Stimulated activated CD8-positive, alpha-beta memory T cell treated with anti-CD3 and anti-CD28 coated beads, Interleukin-7, amount 100 ng/mL, for 24 hours (primary cell): ENCODE measurements at regions not wholly inside any gene's neighbourhood (a gene's known extent, or its start where the extent isn't known, plus 50 kb on each side); places are given as distances from the start of the nearest gene placed in this dataset.

ENCODE experiments used
- DNase-seq: peaks from one replicate; pipeline ENCODE4 v3.0.0-alpha.2; 2020; ENCODE audit warnings: low read depth

DNA sequence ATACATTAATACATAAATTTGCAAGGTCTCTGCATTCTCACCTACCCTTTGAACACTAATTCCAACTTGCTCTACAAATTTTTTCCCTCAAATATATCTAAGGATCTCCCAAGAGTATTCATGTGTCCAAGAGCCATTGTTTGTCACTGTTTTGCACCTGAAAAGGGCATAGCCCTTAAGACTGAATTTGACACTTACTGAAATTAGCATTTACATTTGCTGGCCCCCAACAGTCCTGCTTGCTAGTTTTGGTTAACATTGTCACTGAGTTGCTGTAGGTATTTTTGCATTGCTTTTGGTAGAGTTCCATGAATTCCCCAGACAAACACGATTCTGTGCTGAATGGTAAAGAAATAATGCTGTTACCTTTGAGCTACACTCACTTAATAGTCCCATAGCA lies 57.3 kb downstream of the KCNA4 start:
- no peak for DNase-seq

DNA sequence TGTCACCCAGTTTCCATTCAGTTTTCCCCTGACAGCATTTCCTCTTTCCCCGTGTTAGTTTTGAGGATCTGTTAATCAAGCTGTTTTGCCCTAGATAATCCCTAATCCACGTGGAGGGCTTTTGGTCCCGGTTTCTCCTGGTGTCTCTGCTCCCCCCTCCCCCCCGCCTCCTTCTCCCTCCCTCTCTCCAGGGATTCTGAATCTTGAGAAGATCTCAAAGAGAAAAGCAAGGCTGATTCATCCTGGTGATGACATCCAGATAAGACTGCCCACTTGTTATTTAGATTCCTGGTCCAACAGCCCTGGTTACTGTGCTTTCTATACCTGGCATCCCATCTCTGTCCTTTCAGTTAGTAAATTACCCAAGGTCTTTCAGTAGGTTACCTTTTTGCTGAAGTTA lies 59.4 kb downstream of the KCNA4 start:
- no peak for DNase-seq

DNA sequence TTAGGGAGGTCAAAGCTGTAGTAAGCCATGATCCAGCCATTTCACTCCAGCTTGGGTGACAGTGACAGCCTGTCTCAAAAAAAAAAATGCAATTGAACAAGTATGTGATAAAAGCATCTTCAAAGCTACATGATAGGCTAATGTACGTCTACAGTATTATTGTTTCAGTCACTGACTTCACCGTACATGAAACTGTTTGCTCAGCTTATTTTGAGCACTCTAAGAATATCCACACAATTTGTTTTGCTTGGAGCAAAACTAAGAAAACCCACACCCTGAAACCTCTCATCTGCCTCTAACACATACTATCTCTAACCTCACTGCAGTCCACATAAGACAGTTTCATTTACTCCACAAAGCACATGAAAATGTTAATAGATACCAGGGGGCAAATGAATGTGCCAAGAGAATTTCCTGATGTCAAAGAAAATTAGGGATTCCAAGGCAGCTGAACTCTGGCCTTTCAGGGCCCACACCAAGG lies 60.7 kb downstream of the KCNA4 start:
- DNase-seq, result no peak

DNA sequence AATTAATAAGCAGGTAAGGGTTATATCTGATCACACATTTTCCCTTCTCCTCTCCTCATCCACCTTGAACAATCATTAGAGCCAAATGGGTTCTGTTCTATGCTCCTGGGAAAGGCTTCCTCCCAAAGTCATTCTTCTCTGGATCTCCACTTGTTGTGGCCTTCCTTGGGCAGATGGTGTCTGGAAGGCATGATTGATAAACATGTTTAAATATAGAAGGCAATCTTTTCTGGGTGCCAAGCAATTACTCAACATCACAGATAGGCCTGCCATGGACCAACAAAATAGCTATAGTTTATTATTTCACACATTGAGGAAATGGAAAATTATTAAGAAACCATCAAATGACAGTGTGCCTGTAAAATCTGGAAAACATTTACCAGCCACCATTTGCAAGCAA lies 73.5 kb downstream of the KCNA4 start:
- no peak for DNase-seq

DNA sequence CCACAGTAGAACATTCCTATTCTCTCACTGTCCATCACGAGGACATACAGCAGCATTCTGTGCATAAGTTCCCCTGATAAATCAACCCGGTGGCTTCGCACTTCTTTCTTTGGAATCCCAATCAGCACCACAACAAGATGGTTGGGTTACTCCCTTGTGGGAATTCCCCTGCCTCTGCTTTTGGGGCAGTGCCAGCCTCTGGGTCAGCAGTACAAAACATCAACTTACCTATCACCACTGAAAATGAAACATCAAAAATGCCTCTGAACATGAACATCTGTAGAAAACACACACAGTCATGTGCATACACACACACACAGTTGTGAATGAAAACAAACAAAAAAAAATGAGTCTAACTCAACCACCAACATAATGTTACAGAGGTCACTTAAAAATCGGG lies 79.3 kb downstream of the KCNA4 start:
- DNase-seq, result no peak

DNA sequence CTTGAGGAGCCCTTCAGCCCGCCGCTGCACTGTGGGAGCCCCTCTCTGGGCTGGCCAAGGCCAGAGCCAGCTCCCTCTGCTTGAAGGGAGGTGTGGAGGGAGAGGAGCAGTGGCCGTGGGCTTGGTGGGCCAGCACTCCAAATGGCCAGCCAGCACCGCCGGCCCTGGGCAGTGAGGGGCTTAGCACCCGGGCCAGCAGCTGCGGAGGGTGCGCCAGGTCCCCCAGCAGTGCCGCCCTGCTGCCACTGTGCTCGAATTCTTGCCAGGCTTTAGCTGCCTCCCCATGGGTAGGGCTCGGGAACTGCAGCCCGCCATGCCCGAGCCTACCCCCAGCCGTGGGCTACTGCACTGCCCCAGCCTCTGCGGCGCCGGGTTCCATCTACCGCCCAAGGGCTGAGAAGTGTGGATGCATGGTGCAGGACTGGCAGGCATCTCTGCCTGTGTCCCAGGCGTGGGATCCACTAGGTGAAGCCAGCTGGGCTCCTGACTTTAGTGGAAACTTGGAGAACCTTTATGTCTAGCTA lies 82.7 kb downstream of the KCNA4 start:
- DNase-seq, result no peak

DNA sequence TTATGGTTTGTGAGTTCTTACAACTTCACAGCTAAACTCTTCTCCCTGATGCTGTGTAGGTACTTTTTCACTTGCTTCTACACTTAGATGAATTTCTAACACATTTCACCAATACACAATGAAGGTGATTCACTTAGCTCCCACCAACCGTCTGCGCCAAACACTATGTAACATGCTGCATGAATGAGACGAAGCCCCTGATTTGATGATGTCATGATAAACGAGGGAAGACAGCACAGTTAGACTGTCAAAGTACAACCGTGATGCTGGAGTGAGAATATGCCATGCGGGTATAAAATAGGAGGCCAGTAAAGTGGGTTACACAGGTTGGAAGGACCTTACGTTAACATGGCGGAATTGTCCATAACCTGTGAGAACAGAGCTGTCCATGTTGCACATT lies 100.8 kb downstream of the KCNA4 start:
- DNase-seq, result no peak

DNA sequence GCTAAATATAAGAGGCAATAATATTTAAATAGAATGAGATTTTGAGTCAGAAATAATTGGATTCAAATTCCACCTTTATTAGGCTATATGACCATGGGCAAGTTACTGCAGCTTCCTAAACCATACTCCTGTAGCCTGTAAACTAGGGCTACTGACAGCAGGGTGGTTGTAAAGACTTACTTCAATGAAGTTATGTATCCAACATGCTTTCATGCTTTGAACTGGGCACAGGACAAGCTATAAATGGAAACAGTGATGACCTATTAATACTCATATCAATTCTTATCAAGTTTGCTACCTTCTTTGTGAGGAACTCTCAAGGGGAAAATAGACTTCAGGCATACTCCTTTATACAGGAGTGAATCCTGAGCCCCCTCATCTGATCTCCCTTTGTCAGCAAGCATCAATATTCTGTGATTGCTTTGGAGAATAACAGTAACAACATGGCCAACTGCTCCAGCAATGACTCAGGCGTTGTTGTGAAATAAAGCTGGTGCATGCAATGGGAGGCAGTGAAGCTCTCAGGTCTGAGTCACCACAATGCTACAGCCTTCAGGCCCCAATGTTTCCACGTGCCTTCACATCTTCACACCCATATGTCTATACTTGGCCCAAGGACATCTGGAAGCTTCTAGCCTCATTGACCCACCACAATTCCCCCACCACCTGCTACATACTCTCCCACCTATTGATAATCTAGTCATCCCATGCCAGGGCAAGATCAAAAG lies 102.5 kb downstream of the KCNA4 start:
- DNase-seq, result no peak

DNA sequence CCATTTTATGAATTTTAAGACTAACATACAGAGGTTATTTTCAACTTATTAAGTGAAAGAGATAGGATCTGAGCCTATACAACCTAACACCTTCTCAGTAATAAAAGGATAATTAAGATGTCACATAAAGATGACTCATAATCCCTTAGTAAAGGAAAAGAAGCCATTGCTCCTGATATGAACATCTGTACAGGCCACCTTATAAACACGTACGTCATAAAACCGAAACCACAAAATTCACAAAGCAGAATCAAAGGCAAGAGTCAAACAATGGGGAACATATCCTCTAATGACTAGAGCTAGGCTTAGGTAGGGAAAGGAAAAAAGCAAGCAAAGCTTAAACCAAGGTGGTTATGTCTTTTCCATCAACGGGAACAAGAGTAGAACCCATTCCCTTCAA lies 103.5 kb downstream of the KCNA4 start:
- DNase-seq, result no peak

DNA sequence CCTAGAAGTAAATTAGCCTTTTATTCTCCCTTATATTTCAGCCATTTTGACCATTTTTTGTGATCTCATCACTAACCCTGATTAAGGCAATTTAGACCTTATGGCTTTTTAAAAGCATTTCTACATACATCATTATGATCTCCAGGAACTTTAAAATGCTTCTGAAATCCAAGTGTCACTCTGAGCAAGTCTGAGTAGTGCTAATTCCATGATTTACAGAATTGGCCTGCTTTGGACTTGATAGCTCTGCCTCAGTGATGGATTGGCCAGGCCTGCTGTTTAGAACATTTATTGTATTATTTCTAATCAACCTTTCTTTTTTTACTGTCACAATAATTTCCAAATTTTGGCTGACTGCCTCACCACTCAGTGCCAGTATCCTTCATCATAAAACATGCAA lies 116.4 kb downstream of the KCNA4 start:
- no peak for DNase-seq

DNA sequence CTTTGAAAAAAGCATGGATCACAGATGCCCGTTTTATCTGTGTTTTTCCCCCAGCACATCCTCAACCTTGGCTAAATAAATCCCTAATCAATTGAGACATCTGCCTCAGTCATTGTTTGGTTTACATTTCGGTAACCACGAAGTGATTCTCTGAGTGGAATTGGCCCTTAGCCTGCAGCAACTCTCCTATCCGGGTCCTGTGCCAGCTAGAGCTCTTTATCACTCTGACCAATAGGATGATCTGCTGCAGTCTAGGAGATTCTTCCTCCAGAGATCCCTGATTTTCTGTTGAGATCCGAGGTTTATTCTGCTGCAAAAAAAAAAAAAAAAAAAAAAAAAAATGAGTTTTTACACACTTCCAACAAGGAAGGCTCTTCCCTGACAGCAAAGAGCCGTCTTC lies 137.3 kb downstream of the KCNA4 start:
- no peak for DNase-seq

DNA sequence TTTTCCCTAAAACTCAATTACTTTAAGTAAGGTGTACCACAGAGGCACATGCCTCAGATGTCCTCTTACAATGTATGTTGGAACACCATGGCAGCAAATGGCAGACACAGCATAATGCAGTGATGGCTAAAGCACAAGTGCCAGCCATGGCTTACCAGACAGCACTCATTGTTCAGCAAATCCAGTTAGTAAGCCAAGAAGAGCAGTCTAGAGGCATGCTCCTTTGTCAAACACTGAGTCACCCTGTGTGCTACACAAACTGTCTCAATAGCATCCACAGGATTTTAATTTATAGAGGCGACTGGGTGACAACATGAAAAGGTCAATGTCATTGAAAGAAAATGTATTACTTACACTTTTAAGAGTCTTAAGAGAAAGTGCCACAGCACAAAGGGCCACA lies 140.6 kb downstream of the KCNA4 start:
- no peak for DNase-seq

DNA sequence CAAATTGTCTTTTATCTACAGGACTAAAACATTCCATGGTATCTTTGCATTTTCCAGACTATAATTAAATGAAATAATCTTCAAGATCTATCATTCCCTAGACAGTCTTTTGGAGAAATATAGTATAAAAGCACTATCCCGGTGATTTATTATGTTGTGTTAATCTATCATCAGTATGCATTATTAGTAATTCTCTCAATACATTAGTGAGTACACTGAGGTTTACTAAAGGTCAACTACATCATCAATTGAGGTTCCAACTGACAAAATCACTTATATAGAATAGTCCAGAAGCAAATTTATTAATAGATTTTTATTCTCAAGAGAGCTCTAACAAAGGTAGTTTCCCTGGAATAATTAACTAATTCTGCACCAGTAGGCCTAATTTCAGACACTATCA lies 169.6 kb downstream of the KCNA4 start:
- no peak for DNase-seq

DNA sequence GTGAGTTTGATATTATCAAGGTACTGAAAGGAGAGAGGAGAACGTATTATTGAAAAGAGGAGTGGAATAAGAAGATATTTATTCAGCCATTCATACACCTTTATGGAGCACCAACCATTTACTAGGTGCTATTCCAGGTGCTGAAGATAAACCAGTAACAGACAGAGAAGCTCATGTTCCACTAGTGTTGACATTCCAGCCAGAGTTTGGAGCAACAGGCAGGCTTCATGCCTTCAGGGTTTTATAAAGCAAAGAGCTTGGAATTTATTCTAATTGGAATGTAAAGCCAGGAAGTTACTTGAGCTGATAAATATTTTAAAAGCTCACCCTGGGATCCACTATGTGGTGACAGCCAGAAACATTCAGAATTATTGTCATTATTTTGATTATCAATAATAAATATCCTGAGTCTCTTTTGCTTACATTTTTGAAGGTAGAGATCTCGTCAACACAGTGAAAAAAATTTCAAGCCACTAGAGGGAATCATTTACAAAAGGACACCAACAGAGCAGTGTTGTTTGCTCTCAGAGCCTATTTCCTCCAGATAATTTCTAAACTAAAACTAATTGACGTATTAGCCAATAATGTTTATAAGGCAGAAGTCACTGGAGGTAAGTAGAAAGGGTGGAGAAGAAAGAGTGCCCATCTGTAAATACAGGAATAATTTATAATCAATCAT lies 172.0 kb downstream of the KCNA4 start:
- no peak for DNase-seq

DNA sequence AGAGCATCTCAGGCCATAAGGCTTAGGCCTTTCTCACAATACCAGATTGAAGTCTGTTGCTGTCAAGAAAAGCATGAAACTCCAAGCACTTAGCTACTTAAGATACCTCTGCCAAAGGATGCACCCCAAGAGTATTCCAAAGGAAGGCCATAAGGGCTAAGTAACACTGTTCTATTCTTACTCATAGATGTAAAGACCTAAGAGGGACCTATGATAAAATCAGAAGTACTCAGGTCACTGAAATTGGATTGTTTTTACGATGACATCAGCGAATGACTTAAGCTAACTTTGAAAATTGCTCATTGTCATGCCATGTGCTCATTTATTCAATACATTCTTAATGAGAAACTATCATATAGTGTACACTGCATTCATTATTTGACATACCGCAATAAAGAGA lies 172.8 kb downstream of the KCNA4 start:
- DNase-seq, result no peak

DNA sequence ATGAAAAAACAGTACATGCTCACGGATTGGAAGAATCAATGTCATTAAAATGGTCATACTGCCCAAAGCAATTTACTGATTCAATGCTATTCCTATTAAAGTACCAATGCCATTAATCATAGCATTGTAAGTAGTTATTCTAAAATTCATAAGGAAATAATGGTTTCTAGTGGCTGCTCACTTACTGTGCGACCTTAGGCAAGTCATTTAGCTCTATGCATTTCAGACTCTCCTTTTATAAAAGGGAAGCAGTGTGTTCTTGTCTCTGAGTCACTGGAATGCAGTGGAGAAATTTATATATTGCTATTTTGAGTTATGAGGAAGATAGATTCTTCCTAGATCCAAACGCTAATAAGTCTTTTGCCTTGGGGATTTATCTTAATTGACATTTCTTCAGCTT lies 174.8 kb downstream of the KCNA4 start:
- DNase-seq, result no peak

DNA sequence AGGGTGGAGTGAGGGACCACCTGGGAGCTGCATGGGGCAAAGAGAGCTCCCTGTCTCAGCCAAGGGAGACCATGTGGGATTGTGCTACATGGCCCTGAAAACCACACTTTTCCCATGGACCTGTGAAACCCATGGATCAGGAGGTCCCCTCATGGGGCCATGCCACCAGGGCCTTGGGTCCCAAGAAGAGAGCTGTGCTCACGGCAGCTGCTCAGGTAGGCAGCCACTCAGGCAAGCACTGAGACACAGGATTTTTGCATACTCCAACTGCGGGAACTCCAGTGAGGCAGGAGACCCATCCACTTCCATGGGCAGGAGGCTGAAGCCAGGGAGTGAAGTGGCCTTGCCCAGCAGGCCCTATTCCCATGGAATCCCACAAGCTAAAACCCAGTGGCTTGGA lies 190.0 kb downstream of the KCNA4 start:
- DNase-seq, result no peak

DNA sequence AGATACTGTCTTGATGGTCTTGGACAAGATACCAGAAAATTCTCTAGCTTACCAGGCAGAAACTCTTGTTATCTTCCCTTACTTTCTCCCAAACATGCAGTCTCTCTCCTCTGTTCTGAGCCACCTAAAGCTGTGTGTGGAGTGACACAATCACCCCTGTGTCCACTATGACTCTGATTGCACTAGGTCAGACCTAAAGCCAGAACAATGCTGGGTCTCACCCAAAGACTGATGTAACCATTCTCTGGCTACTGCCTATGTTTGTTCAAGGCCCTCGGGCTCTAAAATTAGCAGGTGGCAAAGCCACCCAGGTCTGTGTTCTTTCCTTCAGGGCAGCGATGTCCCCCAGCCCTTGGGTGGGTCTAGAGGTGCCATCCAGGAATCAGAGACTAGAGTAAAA lies 200.5 kb downstream of the KCNA4 start:
- no peak for DNase-seq

DNA sequence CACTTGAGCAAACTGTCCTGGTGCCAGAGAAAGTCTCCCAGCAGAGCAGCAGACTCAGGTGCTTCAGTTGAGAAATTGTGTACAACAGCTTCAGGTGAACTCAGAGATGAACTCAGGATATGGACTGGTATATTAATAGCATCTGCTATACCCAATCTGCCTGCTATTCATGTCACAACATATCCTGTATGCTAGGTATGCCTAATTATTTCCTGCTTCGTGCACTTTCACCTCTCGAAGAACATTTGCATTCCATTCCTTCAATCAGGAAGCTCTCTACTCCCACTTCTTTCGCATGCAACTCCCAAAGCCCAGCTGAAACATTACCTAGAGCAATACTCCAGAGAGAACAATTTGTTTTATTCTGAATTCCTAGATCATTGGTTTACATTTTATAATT lies 207.7 kb downstream of the KCNA4 start:
- no peak for DNase-seq

DNA sequence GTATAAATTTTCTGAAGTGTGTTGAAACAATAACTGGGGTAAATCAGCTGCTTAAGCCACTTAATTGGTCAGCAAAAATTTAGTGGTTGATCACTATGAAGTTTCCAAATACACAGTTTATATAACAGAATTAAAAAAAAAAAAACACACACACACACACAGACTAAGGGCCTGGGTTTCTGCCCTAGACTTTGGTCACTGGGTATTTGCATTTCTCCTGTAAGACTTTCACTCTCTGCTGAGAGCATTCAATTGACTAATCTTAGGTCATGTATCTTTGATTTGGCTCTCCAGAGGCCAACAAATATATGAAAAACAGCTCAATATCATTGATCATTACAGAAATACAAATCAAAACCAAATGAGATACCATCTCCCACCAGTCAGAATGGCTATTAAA lies 214.3 kb downstream of the KCNA4 start:
- no peak for DNase-seq

DNA sequence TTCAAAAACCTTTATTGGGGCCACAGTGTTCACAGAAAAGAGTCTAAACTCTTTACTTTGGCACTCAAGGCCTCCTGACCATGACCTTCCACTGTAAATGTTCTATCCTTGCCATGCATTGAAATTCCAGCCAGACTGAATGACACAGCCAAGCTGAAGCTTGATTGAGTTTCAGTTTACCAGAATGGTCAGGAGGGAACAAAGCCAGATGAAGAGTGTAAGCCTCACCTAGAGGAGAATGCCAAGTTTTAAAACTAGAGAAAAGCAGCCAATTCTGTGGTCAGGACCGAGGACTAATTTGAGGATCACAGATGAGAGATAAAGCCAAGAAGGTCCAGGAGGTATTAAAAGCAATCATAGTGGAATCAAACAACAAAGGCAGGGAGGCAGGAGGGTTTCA lies 215.3 kb downstream of the KCNA4 start:
- no peak for DNase-seq

DNA sequence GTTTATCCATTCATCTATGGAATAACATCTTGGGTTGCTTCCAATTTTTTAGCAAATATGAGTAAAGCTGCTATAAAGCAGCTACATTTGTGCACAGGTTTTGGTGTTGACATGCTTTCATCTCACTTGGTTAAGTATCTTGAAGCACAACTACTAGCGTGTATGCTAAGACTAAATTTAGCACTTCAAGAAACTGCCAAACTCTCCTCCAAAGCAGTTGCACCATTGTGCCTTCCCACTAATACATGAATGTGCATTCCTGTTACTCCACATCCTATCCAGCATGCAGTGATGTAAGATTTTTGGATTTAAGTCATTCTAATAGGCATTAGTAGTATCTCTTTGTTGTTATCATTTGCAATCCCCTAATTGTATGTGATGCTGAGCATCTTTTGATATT lies 230.7 kb downstream of the KCNA4 start:
- no peak for DNase-seq

DNA sequence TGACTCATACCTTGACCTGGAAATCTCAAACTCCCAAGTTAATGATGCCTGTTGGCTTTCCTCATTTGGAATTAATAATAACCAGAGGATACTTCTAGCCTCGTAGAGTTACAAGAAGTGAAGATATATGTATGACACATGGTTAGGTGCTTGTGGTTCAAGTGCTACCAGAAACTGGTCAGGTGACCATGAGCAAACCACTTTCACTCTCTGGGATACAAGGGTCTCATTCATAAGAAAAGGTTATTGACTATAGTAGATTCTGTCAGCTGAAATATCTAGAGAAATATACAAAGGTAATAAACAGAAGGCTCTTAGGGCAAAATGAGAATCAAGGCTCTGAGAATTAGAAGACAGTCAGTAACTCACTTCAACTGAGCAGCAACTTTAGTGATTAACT lies 233.3 kb downstream of the KCNA4 start:
- no peak for DNase-seq

DNA sequence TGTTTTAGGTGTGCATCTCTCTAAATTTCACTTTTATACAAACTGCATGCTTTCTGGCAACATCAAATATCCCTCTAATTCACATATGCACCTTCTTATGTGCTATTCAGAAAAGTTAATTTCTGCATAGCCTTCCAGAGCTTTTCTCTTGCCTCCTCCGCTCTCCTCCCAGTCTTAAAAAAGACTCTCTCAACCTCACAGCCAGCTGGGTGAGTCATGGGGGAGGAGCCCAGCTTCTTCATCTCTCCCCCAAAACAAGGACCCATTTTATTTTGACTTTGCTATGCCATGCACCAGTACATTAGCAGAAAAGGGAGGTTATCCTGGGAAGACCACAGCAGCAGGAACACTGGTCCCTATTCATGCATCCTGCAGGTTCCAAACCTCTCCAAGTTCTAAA lies 234.4 kb downstream of the KCNA4 start:
- no peak for DNase-seq
